Stimulated activated memory B cell treated with anti-CD40 and anti-IgM and Interleukin-4, amounts not matched to agents 10 μg/mL and 1 μg/mL and 100 μg/mL, for 72 hours (primary cell): ENCODE measurements at regions not wholly inside any gene's neighbourhood (a gene's known extent, or its start where the extent isn't known, plus 50 kb on each side); places are given as distances from the start of the nearest gene placed in this dataset.

Source experiments
- ATAC-seq: fragments of 150-1000 bp; cut with Tn5 transposase; 2 replicates; pipeline ENCODE4 v1.10.0; 2021
- H3K27ac Mint-ChIP-seq: one replicate; pipeline ENCODE4 v1.8.0; 2022; ENCODE audit warnings: mild to moderate bottlenecking, mixed read lengths
- H3K27me3 Mint-ChIP-seq: one replicate; pipeline ENCODE4 v1.8.0; 2022; ENCODE audit warnings: mixed read lengths
- H3K36me3 Mint-ChIP-seq: one replicate; pipeline ENCODE4 v1.8.0; 2022; ENCODE audit warnings: mixed read lengths
- H3K4me1 Mint-ChIP-seq: one replicate; pipeline ENCODE4 v1.8.0; 2022; ENCODE audit warnings: mixed read lengths
- H3K4me3 Mint-ChIP-seq: one replicate; pipeline ENCODE4 v1.8.0; 2022; ENCODE audit warnings: mild to moderate bottlenecking, moderate library complexity, mixed read lengths
- H3K9me3 Mint-ChIP-seq: one replicate; pipeline ENCODE4 v1.8.0; 2022; ENCODE audit warnings: mixed read lengths

GRCh38 chr18:78812067-78812466 lies 167.6 kb upstream of the SALL3 start:
- Mint-ChIP-seq H3K27ac (no peak overlapping the region), H3K36me3 (no peaks in the 10 kb centered on the region), H3K4me1 (no peaks in the 10 kb centered on the region), H3K9me3 (peaks cover 7% of the 10 kb centered on the region), H3K4me3 (no peak overlapping the region), H3K27me3 (peaks cover 7% of the 10 kb centered on the region)
- ATAC-seq: no peak

GRCh38 chr18:78813156-78813555 lies 166.5 kb upstream of the SALL3 start:
- no peak for ATAC-seq
- peaks cover 7% of the 10 kb centered on the region for H3K9me3 Mint-ChIP-seq
- H3K4me3 Mint-ChIP-seq: no peak overlapping the region
- H3K27me3 Mint-ChIP-seq: peaks cover 7% of the 10 kb centered on the region
- no peak overlapping the region for H3K27ac Mint-ChIP-seq
- no peaks in the 10 kb centered on the region for H3K4me1 Mint-ChIP-seq
- no peaks in the 10 kb centered on the region for H3K36me3 Mint-ChIP-seq

GRCh38 chr18:78813936-78814710 lies 165.5 kb upstream of the SALL3 start:
- no peak overlapping the region for H3K4me3 Mint-ChIP-seq
- peaks cover 7% of the 10 kb centered on the region for H3K9me3 Mint-ChIP-seq
- no peak for ATAC-seq
- no peak overlapping the region for H3K27ac Mint-ChIP-seq
- H3K27me3 Mint-ChIP-seq: peaks cover 7% of the 10 kb centered on the region
- H3K4me1 Mint-ChIP-seq: no peaks in the 10 kb centered on the region
- H3K36me3 Mint-ChIP-seq: no peaks in the 10 kb centered on the region

GRCh38 chr18:78814766-78815165 lies 164.9 kb upstream of the SALL3 start:
- no peak overlapping the region for H3K27ac Mint-ChIP-seq
- no peaks in the 10 kb centered on the region for H3K4me1 Mint-ChIP-seq
- peaks cover 4% of the 10 kb centered on the region for H3K9me3 Mint-ChIP-seq
- H3K27me3 Mint-ChIP-seq: peaks cover 7% of the 10 kb centered on the region
- no peaks in the 10 kb centered on the region for H3K36me3 Mint-ChIP-seq
- ATAC-seq: no peak
- H3K4me3 Mint-ChIP-seq: no peak overlapping the region

GRCh38 chr18:78816114-78816513 lies 163.5 kb upstream of the SALL3 start:
- H3K27me3 Mint-ChIP-seq: peaks cover 7% of the 10 kb centered on the region
- ATAC-seq: no peak
- H3K9me3 Mint-ChIP-seq: no peaks in the 10 kb centered on the region
- H3K36me3 Mint-ChIP-seq: no peaks in the 10 kb centered on the region
- H3K4me1 Mint-ChIP-seq: no peaks in the 10 kb centered on the region
- no peak overlapping the region for H3K4me3 Mint-ChIP-seq
- no peak overlapping the region for H3K27ac Mint-ChIP-seq

GRCh38 chr18:78816916-78817315 lies 162.7 kb upstream of the SALL3 start:
- H3K9me3 Mint-ChIP-seq: no peaks in the 10 kb centered on the region
- no peak overlapping the region for H3K27ac Mint-ChIP-seq
- H3K4me3 Mint-ChIP-seq: no peak overlapping the region
- peaks cover 7% of the 10 kb centered on the region for H3K27me3 Mint-ChIP-seq
- no peaks in the 10 kb centered on the region for H3K36me3 Mint-ChIP-seq
- ATAC-seq: no peak
- H3K4me1 Mint-ChIP-seq: no peaks in the 10 kb centered on the region

- H3K4me3 Mint-ChIP-seq: no peak overlapping the region
- peaks cover 3% of the 10 kb centered on the region for H3K9me3 Mint-ChIP-seq
- no peaks in the 10 kb centered on the region for H3K36me3 Mint-ChIP-seq
- no peaks in the 10 kb centered on the region for H3K4me1 Mint-ChIP-seq
- no peak for ATAC-seq
- H3K27ac Mint-ChIP-seq: no peak overlapping the region
- H3K27me3 Mint-ChIP-seq: peaks cover 7% of the 10 kb centered on the region
Observed at GRCh38 chr18:78818495-78818894, 161.1 kb upstream of the SALL3 start.

GRCh38 chr18:78818961-78819360 lies 160.7 kb upstream of the SALL3 start:
- H3K36me3 Mint-ChIP-seq: no peaks in the 10 kb centered on the region
- H3K27ac Mint-ChIP-seq: no peak overlapping the region
- no peak for ATAC-seq
- H3K4me1 Mint-ChIP-seq: no peaks in the 10 kb centered on the region
- H3K27me3 Mint-ChIP-seq: peaks cover 7% of the 10 kb centered on the region
- peaks cover 3% of the 10 kb centered on the region for H3K9me3 Mint-ChIP-seq
- H3K4me3 Mint-ChIP-seq: no peak overlapping the region

GRCh38 chr18:78820161-78820834 lies 159.3 kb upstream of the SALL3 start:
- ATAC-seq: no peak
- peaks cover 7% of the 10 kb centered on the region for H3K27me3 Mint-ChIP-seq
- H3K27ac Mint-ChIP-seq: no peak overlapping the region
- H3K36me3 Mint-ChIP-seq: no peaks in the 10 kb centered on the region
- H3K4me1 Mint-ChIP-seq: no peaks in the 10 kb centered on the region
- H3K9me3 Mint-ChIP-seq: peaks cover 3% of the 10 kb centered on the region
- no peak overlapping the region for H3K4me3 Mint-ChIP-seq

- Mint-ChIP-seq H3K27me3 (peaks cover under 1% of the 10 kb centered on the region), H3K4me1 (no peaks in the 10 kb centered on the region), H3K9me3 (peaks cover 3% of the 10 kb centered on the region), H3K4me3 (no peak overlapping the region), H3K27ac (no peak overlapping the region), H3K36me3 (no peaks in the 10 kb centered on the region)
- ATAC-seq: no peak
Observed at GRCh38 chr18:78821396-78821795, 158.2 kb upstream of the SALL3 start.

GRCh38 chr18:78822171-78822948 lies 157.3 kb upstream of the SALL3 start:
- H3K9me3 Mint-ChIP-seq: peaks cover 3% of the 10 kb centered on the region
- no peak overlapping the region for H3K27ac Mint-ChIP-seq
- H3K4me1 Mint-ChIP-seq: no peaks in the 10 kb centered on the region
- no peak for ATAC-seq
- H3K4me3 Mint-ChIP-seq: no peak overlapping the region
- H3K36me3 Mint-ChIP-seq: no peaks in the 10 kb centered on the region
- no peaks in the 10 kb centered on the region for H3K27me3 Mint-ChIP-seq

- no peak overlapping the region for H3K4me3 Mint-ChIP-seq
- peaks cover 3% of the 10 kb centered on the region for H3K9me3 Mint-ChIP-seq
- H3K27me3 Mint-ChIP-seq: no peaks in the 10 kb centered on the region
- no peaks in the 10 kb centered on the region for H3K4me1 Mint-ChIP-seq
- no peaks in the 10 kb centered on the region for H3K36me3 Mint-ChIP-seq
- H3K27ac Mint-ChIP-seq: no peak overlapping the region
- no peak for ATAC-seq
Observed at GRCh38 chr18:78822949-78823285, 156.7 kb upstream of the SALL3 start.

GRCh38 chr18:78825168-78825567 lies 154.4 kb upstream of the SALL3 start:
- no peak overlapping the region for H3K27ac Mint-ChIP-seq
- H3K36me3 Mint-ChIP-seq: no peaks in the 10 kb centered on the region
- no peaks in the 10 kb centered on the region for H3K27me3 Mint-ChIP-seq
- no peak overlapping the region for H3K4me3 Mint-ChIP-seq
- H3K9me3 Mint-ChIP-seq: peaks cover 3% of the 10 kb centered on the region
- no peak for ATAC-seq
- H3K4me1 Mint-ChIP-seq: no peaks in the 10 kb centered on the region

- peaks cover 3% of the 10 kb centered on the region for H3K9me3 Mint-ChIP-seq
- H3K4me3 Mint-ChIP-seq: no peak overlapping the region
- no peaks in the 10 kb centered on the region for H3K36me3 Mint-ChIP-seq
- no peak overlapping the region for H3K27ac Mint-ChIP-seq
- peaks cover 8% of the 10 kb centered on the region for H3K27me3 Mint-ChIP-seq
- ATAC-seq: no peak
- no peaks in the 10 kb centered on the region for H3K4me1 Mint-ChIP-seq
Observed at GRCh38 chr18:78826631-78827030, 153.0 kb upstream of the SALL3 start.

- Mint-ChIP-seq H3K27me3 (peaks cover 12% of the 10 kb centered on the region), H3K27ac (no peak overlapping the region), H3K4me3 (no peak overlapping the region), H3K4me1 (no peaks in the 10 kb centered on the region), H3K9me3 (peaks cover 3% of the 10 kb centered on the region), H3K36me3 (no peaks in the 10 kb centered on the region)
- ATAC-seq: no peak
Observed at GRCh38 chr18:78827141-78827540, 152.5 kb upstream of the SALL3 start.

- H3K4me3 Mint-ChIP-seq: no peak overlapping the region
- no peak overlapping the region for H3K27ac Mint-ChIP-seq
- H3K27me3 Mint-ChIP-seq: peaks cover 20% of the 10 kb centered on the region
- H3K36me3 Mint-ChIP-seq: no peaks in the 10 kb centered on the region
- ATAC-seq: no peak
- peaks cover 3% of the 10 kb centered on the region for H3K9me3 Mint-ChIP-seq
- H3K4me1 Mint-ChIP-seq: no peaks in the 10 kb centered on the region
Observed at GRCh38 chr18:78828131-78828530, 151.5 kb upstream of the SALL3 start.
